Ovary (tissue), 3 donors: ENCODE measurements at regions not wholly inside any gene's neighbourhood (a gene's known extent, or its start where the extent isn't known, plus 50 kb on each side); places are given as distances from the start of the nearest gene placed in this dataset.

Experiments
- POLR2A ChIP-seq: fragments of 450-650 bp; IDR thresholded peaks from one replicate; pipeline ENCODE4 v1.6.1; 2017; ENCODE audit warnings: antibody characterized with exemption, mild to moderate bottlenecking, moderate library complexity
- TF ChIP-seq, protein P1 (sequence below), 3 donors: fragments of 450-650 bp in 2 of 3; fragments of 200-600 bp in 1 of 3; IDR thresholded peaks; one replicate each; pipeline versions ENCODE4 v1.5.1 to v1.8.0; 2016 to 2022; ENCODE audit warnings: antibody characterized with exemption in 3 of 3, mild to moderate bottlenecking in 1 of 3
- donor health status: DM: no; HTN: no; CAD: no.

DNA sequence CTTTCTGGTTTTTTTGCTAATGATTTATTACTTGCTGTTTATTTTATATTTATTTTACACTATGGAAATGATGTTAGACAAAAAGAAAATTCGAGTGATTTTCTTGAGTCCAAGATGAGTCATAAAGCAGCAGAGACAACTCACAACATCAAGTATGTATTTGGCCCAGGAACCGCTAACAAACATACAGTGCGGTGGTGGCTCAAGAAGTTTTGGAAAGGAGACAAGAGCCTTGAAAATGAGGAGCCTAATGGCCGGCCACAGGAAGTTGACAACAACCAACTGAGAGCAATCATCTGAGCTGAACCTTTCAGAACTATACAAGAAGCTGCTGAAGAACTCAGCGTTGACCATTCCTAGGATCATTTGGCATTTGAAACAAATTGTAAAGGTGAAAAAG lies 594.1 kb downstream of the SATB2 start:
- TF ChIP-seq POLR2A: no peak
- TF ChIP-seq, protein P1, sequence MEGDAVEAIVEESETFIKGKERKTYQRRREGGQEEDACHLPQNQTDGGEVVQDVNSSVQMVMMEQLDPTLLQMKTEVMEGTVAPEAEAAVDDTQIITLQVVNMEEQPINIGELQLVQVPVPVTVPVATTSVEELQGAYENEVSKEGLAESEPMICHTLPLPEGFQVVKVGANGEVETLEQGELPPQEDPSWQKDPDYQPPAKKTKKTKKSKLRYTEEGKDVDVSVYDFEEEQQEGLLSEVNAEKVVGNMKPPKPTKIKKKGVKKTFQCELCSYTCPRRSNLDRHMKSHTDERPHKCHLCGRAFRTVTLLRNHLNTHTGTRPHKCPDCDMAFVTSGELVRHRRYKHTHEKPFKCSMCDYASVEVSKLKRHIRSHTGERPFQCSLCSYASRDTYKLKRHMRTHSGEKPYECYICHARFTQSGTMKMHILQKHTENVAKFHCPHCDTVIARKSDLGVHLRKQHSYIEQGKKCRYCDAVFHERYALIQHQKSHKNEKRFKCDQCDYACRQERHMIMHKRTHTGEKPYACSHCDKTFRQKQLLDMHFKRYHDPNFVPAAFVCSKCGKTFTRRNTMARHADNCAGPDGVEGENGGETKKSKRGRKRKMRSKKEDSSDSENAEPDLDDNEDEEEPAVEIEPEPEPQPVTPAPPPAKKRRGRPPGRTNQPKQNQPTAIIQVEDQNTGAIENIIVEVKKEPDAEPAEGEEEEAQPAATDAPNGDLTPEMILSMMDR (IDR thresholded peaks at IDR 0.05): no peak
